HG03354 (cell line): ENCODE measurements at regions not wholly inside any gene's neighbourhood (a gene's known extent, or its start where the extent isn't known, plus 50 kb on each side); places are given as distances from the start of the nearest gene placed in this dataset.

Source experiments
- ATAC-seq: cut with Tn5 transposase; IDR thresholded peaks from one replicate; pipeline ENCODE4 v1.9.1; 2021; ENCODE audit warnings: mild to moderate bottlenecking; ENCODE audit not compliant: unreplicated experiment, poor library complexity, severe bottlenecking

GRCh38 chr2:220071696-220072095 lies 444.3 kb downstream of the SLC4A3 start:
- no peak for ATAC-seq

- no peak for ATAC-seq
These were observed 445.3 kb downstream of the SLC4A3 start for GRCh38 chr2:220072669-220073220.

- no peak for ATAC-seq
These were observed 448.4 kb downstream of the SLC4A3 start for GRCh38 chr2:220075835-220076234.

- no peak for ATAC-seq
These were observed 449.3 kb downstream of the SLC4A3 start for GRCh38 chr2:220076734-220077133.

GRCh38 chr2:220077488-220077887 lies 450.1 kb downstream of the SLC4A3 start:
- no peak for ATAC-seq

GRCh38 chr2:220078439-220078838 lies 451.0 kb downstream of the SLC4A3 start:
- no peak for ATAC-seq

GRCh38 chr2:220079595-220079994 lies 452.2 kb downstream of the SLC4A3 start:
- ATAC-seq = no peak

GRCh38 chr2:220081171-220081570 lies 453.7 kb downstream of the SLC4A3 start:
- no peak for ATAC-seq

GRCh38 chr2:220090050-220090449 lies 462.6 kb downstream of the SLC4A3 start:
- no peak for ATAC-seq

- no peak for ATAC-seq
These were observed 469.0 kb downstream of the SLC4A3 start for GRCh38 chr2:220096406-220096805.

- ATAC-seq = no peak
These were observed 474.6 kb downstream of the SLC4A3 start for GRCh38 chr2:220101980-220102379.

GRCh38 chr2:220103596-220103995 lies 476.2 kb downstream of the SLC4A3 start:
- ATAC-seq = no peak

- no peak for ATAC-seq
These were observed 477.5 kb downstream of the SLC4A3 start for GRCh38 chr2:220104871-220105351.

- no peak for ATAC-seq
These were observed 478.6 kb downstream of the SLC4A3 start for GRCh38 chr2:220106065-220106464.

GRCh38 chr2:220107380-220107791 lies 480.0 kb downstream of the SLC4A3 start:
- no peak for ATAC-seq

GRCh38 chr2:220114443-220114842 lies 487.0 kb downstream of the SLC4A3 start:
- ATAC-seq = no peak

- ATAC-seq = no peak
These were observed 489.6 kb downstream of the SLC4A3 start for GRCh38 chr2:220117025-220117424.

GRCh38 chr2:220120041-220120440 lies 492.6 kb downstream of the SLC4A3 start:
- no peak for ATAC-seq

GRCh38 chr2:220123751-220124150 lies 496.3 kb downstream of the SLC4A3 start:
- ATAC-seq = no peak

- no peak for ATAC-seq
These were observed 498.1 kb downstream of the SLC4A3 start for GRCh38 chr2:220125551-220125950.

- ATAC-seq = no peak
These were observed 499.9 kb downstream of the SLC4A3 start for GRCh38 chr2:220127311-220127710.

- no peak for ATAC-seq
These were observed 500.4 kb downstream of the SLC4A3 start for GRCh38 chr2:220127876-220128275.
